AG04449 (cell line): ENCODE measurements at regions not wholly inside any gene's neighbourhood (a gene's known extent, or its start where the extent isn't known, plus 50 kb on each side); places are given as distances from the start of the nearest gene placed in this dataset.

ENCODE experiments used
- CTCF ChIA-PET: fragments of 350-600 bp; formaldehyde crosslinking; extraction: SDS; loops from one replicate; lab custom pipeline; 2021; ENCODE audit warnings: antibody characterized with exemption; lab: Yijun Ruan, JAX
- POLR2A ChIA-PET: fragments of 400-600, 350-600 bp; formaldehyde crosslinking; extraction: SDS; loops from one replicate; lab custom pipeline; 2020; ENCODE audit warnings: antibody characterized with exemption, inconsistent platforms; lab: Yijun Ruan, JAX
- DNase-seq: peaks from one replicate; pipeline ENCODE4 v3.0.0-alpha.2; 2010; ENCODE audit warnings: low read depth, low spot score
- H3K4me3 ChIP-seq: 2 replicates; pipeline ENCODE4 v1.5.1; 2011; ENCODE audit warnings: low read depth, mild to moderate bottlenecking, control low read depth, low read length
- CTCF ChIP-seq: IDR thresholded peaks from one replicate; pipeline ENCODE4 v1.5.1; 2011; ENCODE audit warnings: mild to moderate bottlenecking, moderate library complexity, low read length, control low read depth, inconsistent platforms; ENCODE audit not compliant: insufficient read depth; ENCODE audit errors: missing control alignments

DNA sequence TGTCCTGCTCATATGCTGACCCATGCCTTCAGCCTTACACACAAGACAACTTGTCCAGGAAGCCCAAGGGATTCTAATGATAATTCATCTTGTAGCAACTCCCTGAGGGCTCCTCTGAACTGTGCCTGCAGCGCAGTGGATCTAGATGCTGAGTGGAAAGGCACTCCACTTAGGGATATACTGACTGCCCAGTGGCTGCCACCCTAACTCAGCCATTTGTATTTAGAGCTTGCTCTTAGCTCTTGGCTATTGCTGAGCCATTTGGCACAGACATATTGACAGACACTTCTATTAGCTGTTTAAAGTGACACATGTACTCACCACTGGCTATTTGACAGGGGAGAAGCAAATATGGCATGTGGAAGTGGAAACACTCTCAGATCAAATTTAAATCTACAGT is 278.3 kb upstream of the SGK1 start:
- no peak for TF ChIP-seq CTCF
- ChIA-PET POLR2A (no interaction called here), CTCF (interaction anchor here (1.3 kb wide), 2 partner anchors 11 to 45 kb away, joined by 3 to 4 read pairs; no protein-coding TSS in a partner anchor)
- no peak for DNase-seq
- no peak overlapping the region for H3K4me3 ChIP-seq

DNA sequence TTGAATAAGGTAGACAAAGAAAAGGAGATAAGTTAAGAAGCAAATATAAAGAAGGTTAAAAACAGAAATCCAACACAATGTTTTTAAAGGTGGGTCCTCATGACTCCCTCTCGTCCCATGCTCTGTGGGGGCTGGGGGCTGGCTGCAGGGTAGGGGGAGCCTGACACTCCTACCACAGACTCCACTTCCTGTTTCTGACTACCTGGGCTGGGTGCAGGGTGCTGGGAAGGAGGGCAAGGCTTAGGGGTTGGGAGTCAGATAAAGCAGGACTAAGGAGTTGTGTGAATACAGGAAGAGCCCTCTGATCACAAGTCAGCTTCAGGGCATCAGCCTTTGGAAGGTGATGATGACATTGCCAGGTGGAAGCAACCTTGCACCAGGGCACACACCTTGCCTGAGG is 277.0 kb upstream of the SGK1 start:
- TF ChIP-seq CTCF, result no peak
- CTCF ChIA-PET, result no interaction called here
- POLR2A ChIA-PET, result no interaction called here
- H3K4me3 ChIP-seq, result no peak overlapping the region
- no peak for DNase-seq

GRCh38 chr6:134593887-134594286 is 276.0 kb upstream of the SGK1 start:
- no peak overlapping the region for H3K4me3 ChIP-seq
- DNase-seq, result no peak
- POLR2A ChIA-PET, result no interaction called here
- TF ChIP-seq CTCF, result no peak
- CTCF ChIA-PET, result no interaction called here

DNA sequence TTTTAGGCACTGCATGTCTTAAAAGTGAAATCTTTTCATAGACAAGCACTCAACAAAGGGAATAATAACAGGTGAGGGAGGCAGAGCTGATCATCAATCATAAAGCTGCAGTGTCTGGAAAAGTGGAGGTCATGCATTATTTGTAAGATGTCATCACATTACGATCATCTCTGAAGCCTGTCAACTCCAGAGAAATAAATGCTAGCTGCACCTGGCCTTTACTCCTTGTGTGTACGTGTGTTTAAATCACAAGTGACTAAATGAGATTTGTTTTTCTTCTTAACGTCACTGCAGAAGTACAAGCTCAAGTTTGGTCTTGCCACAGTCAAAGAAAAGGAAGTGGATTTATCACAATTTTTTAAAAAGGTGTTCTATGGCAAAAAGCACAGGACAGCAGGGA is 275.5 kb upstream of the SGK1 start:
- ChIA-PET POLR2A (no interaction called here), CTCF (no interaction called here)
- H3K4me3 ChIP-seq, result no peak overlapping the region
- no peak for DNase-seq
- TF ChIP-seq CTCF, result no peak

DNA sequence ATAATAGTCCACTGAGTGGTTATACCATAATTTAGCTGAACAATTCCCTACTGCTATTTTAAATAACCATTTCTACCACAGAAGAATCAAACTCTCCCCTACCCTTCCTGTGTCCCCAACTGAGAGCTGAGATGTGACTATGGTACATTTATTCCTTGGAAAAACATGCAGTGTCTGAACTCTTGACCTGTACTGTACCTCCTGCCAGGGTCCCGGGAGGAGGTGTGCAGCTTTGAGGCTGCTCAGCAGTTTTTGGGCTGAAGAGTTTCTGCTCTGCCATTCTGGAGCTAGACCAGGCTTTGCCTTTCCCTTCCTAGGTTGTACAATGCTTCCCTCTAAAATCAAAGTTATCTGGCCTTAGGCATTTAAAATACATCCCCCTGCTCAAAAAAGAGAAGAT is 275.1 kb upstream of the SGK1 start:
- H3K4me3 ChIP-seq, result no peak overlapping the region
- ChIA-PET CTCF (no interaction called here), POLR2A (no interaction called here)
- no peak for DNase-seq
- no peak for TF ChIP-seq CTCF

GRCh38 chr6:134590449-134590848 is 272.5 kb upstream of the SGK1 start:
- DNase-seq, result peak; percentile 47
- ChIA-PET CTCF (interaction anchor here (1.1 to 2.5 kb wide), 2 partner anchors 16 to 51 kb away, joined by 3 to 7 read pairs; no protein-coding TSS in a partner anchor), POLR2A (no interaction called here)
- TF ChIP-seq CTCF, result no peak
- no peak overlapping the region for H3K4me3 ChIP-seq
